ENCODE measurements at regions not wholly inside any gene's neighbourhood (a gene's known extent, or its start where the extent isn't known, plus 50 kb on each side); places are given as distances from the start of the nearest gene placed in this dataset.

GRCh38 chr12:69161829-69162228, 77.5 kb upstream of the CPSF6 start:
- Histone ChIP-seq H3K4me3 (ENCODE audit: low read length in 2 of 2) (no peak overlapping the region), H3K4me1 (ENCODE audit: control insufficient read depth in 1 of 2, insufficient read depth in 2 of 2, low read length in 2 of 2) (no peaks in the 10 kb centered on the region), H3K9me3 (ENCODE audit: control insufficient read depth, low read length) (no peaks in the 10 kb centered on the region), H3K27ac (ENCODE audit: low read depth in 1 of 2, low read length in 2 of 2) (no peak overlapping the region), H3K27me3 (ENCODE audit: control insufficient read depth in 1 of 2, insufficient read depth in 2 of 2, low read length in 1 of 2) (no peaks in the 10 kb centered on the region), H3K36me3 (ENCODE audit: control insufficient read depth in 1 of 2, insufficient read depth in 2 of 2, low read length in 1 of 2) (no peaks in the 10 kb centered on the region)
- ATAC-seq (ENCODE audit: low FRiP score) (no peak), DNase-seq (no peak)
- WGBS, 2 donors: 38 to 45% methylated on average over 2 of the region's 2 CpGs
- intact Hi-C loops (cut with DNase I): no loop called here

GRCh38 chr12:69163681-69164362, 75.5 kb upstream of the CPSF6 start:
- no peaks in the 10 kb centered on the region for H3K27me3 ChIP-seq (ENCODE audit: control insufficient read depth in 1 of 2, insufficient read depth in 2 of 2, low read length in 1 of 2)
- no peaks in the 10 kb centered on the region for H3K9me3 ChIP-seq (ENCODE audit: control insufficient read depth, low read length)
- ATAC-seq (ENCODE audit: low FRiP score) (no peak), DNase-seq (no peak)
- no peak overlapping the region for H3K27ac ChIP-seq (ENCODE audit: low read depth in 1 of 2, low read length in 2 of 2)
- no peaks in the 10 kb centered on the region for H3K4me1 ChIP-seq (ENCODE audit: control insufficient read depth in 1 of 2, insufficient read depth in 2 of 2, low read length in 2 of 2)
- H3K36me3 ChIP-seq (ENCODE audit: control insufficient read depth in 1 of 2, insufficient read depth in 2 of 2, low read length in 1 of 2): no peaks in the 10 kb centered on the region
- H3K4me3 ChIP-seq (ENCODE audit: low read length in 2 of 2): no peak overlapping the region
- intact Hi-C loops (cut with DNase I): no loop called here
- WGBS, 2 donors: 78 to 83% methylated on average over 4 of the region's 4 CpGs

GRCh38 chr12:69167648-69168165, 71.7 kb upstream of the CPSF6 start:
- Histone ChIP-seq H3K36me3 (ENCODE audit: control insufficient read depth in 1 of 2, insufficient read depth in 2 of 2, low read length in 1 of 2) (no peaks in the 10 kb centered on the region), H3K4me1 (ENCODE audit: control insufficient read depth in 1 of 2, insufficient read depth in 2 of 2, low read length in 2 of 2) (no peaks in the 10 kb centered on the region), H3K27me3 (ENCODE audit: control insufficient read depth in 1 of 2, insufficient read depth in 2 of 2, low read length in 1 of 2) (no peaks in the 10 kb centered on the region), H3K9me3 (ENCODE audit: control insufficient read depth, low read length) (no peaks in the 10 kb centered on the region), H3K4me3 (ENCODE audit: low read length in 2 of 2) (no peak overlapping the region), H3K27ac (ENCODE audit: low read depth in 1 of 2, low read length in 2 of 2) (no peak overlapping the region)
- ATAC-seq (ENCODE audit: low FRiP score) (no peak), DNase-seq (no peak)
- intact Hi-C loops (cut with DNase I): no loop called here
- WGBS, 2 donors: 90 to 94% methylated on average over 3 of the region's 3 CpGs

- no peaks in the 10 kb centered on the region for H3K9me3 ChIP-seq (ENCODE audit: control insufficient read depth, low read length)
- H3K27me3 ChIP-seq (ENCODE audit: control insufficient read depth in 1 of 2, insufficient read depth in 2 of 2, low read length in 1 of 2): no peaks in the 10 kb centered on the region
- H3K27ac ChIP-seq (ENCODE audit: low read depth in 1 of 2, low read length in 2 of 2): no peak overlapping the region
- H3K4me1 ChIP-seq (ENCODE audit: control insufficient read depth in 1 of 2, insufficient read depth in 2 of 2, low read length in 2 of 2): no peaks in the 10 kb centered on the region
- DNase-seq: no peak
- no peak for ATAC-seq (ENCODE audit: low FRiP score)
- no peaks in the 10 kb centered on the region for H3K36me3 ChIP-seq (ENCODE audit: control insufficient read depth in 1 of 2, insufficient read depth in 2 of 2, low read length in 1 of 2)
- no peak overlapping the region for H3K4me3 ChIP-seq (ENCODE audit: low read length in 2 of 2)
- intact Hi-C loops (cut with DNase I): no loop called here
- WGBS, 2 donors: 88 to 92% methylated on average over 5 of the region's 5 CpGs
Measured at GRCh38 chr12:69168363-69168762, 71.0 kb upstream of the CPSF6 start.

GRCh38 chr12:69168828-69169227, 70.5 kb upstream of the CPSF6 start:
- intact Hi-C loops (cut with DNase I): no loop called here
- H3K27ac ChIP-seq (ENCODE audit: low read depth in 1 of 2, low read length in 2 of 2): no peak overlapping the region
- no peaks in the 10 kb centered on the region for H3K4me1 ChIP-seq (ENCODE audit: control insufficient read depth in 1 of 2, insufficient read depth in 2 of 2, low read length in 2 of 2)
- no peaks in the 10 kb centered on the region for H3K9me3 ChIP-seq (ENCODE audit: control insufficient read depth, low read length)
- no peaks in the 10 kb centered on the region for H3K36me3 ChIP-seq (ENCODE audit: control insufficient read depth in 1 of 2, insufficient read depth in 2 of 2, low read length in 1 of 2)
- ATAC-seq (ENCODE audit: low FRiP score) (no peak), DNase-seq (no peak)
- WGBS, 2 donors: 86 to 88% methylated on average over 3 of the region's 3 CpGs
- H3K4me3 ChIP-seq (ENCODE audit: low read length in 2 of 2): no peak overlapping the region
- H3K27me3 ChIP-seq (ENCODE audit: control insufficient read depth in 1 of 2, insufficient read depth in 2 of 2, low read length in 1 of 2): no peaks in the 10 kb centered on the region

- no peaks in the 10 kb centered on the region for H3K27me3 ChIP-seq (ENCODE audit: control insufficient read depth in 1 of 2, insufficient read depth in 2 of 2, low read length in 1 of 2)
- ATAC-seq (ENCODE audit: low FRiP score) (no peak), DNase-seq (no peak)
- WGBS, 2 donors: 61 to 63% methylated on average over 4 of the region's 4 CpGs
- no peaks in the 10 kb centered on the region for H3K36me3 ChIP-seq (ENCODE audit: control insufficient read depth in 1 of 2, insufficient read depth in 2 of 2, low read length in 1 of 2)
- no peaks in the 10 kb centered on the region for H3K9me3 ChIP-seq (ENCODE audit: control insufficient read depth, low read length)
- H3K27ac ChIP-seq (ENCODE audit: low read depth in 1 of 2, low read length in 2 of 2): no peak overlapping the region
- intact Hi-C loops (cut with DNase I): no loop called here
- H3K4me1 ChIP-seq (ENCODE audit: control insufficient read depth in 1 of 2, insufficient read depth in 2 of 2, low read length in 2 of 2): no peaks in the 10 kb centered on the region
- H3K4me3 ChIP-seq (ENCODE audit: low read length in 2 of 2): no peak overlapping the region
Measured at GRCh38 chr12:69170293-69170692, 69.1 kb upstream of the CPSF6 start.

GRCh38 chr12:69171881-69172280, 67.5 kb upstream of the CPSF6 start:
- DNase-seq: no peak
- 81 to 82% methylated on average over 6 of the region's 6 CpGs for WGBS, 2 donors
- no peaks in the 10 kb centered on the region for H3K36me3 ChIP-seq (ENCODE audit: control insufficient read depth in 1 of 2, insufficient read depth in 2 of 2, low read length in 1 of 2)
- intact Hi-C loops (cut with DNase I): no loop called here
- no peaks in the 10 kb centered on the region for H3K9me3 ChIP-seq (ENCODE audit: control insufficient read depth, low read length)
- no peak for ATAC-seq (ENCODE audit: low FRiP score)
- no peak overlapping the region for H3K4me3 ChIP-seq (ENCODE audit: low read length in 2 of 2)
- H3K4me1 ChIP-seq (ENCODE audit: control insufficient read depth in 1 of 2, insufficient read depth in 2 of 2, low read length in 2 of 2): no peaks in the 10 kb centered on the region
- no peaks in the 10 kb centered on the region for H3K27me3 ChIP-seq (ENCODE audit: control insufficient read depth in 1 of 2, insufficient read depth in 2 of 2, low read length in 1 of 2)
- no peak overlapping the region for H3K27ac ChIP-seq (ENCODE audit: low read depth in 1 of 2, low read length in 2 of 2)

GRCh38 chr12:69172491-69172890, 66.9 kb upstream of the CPSF6 start:
- DNase-seq: no peak
- intact Hi-C loops (cut with DNase I): no loop called here

GRCh38 chr12:69173368-69173767, 66.0 kb upstream of the CPSF6 start:
- Histone ChIP-seq H3K4me3 (ENCODE audit: low read length in 2 of 2) (no peak overlapping the region), H3K4me1 (ENCODE audit: control insufficient read depth in 1 of 2, insufficient read depth in 2 of 2, low read length in 2 of 2) (no peaks in the 10 kb centered on the region), H3K9me3 (ENCODE audit: control insufficient read depth, low read length) (no peaks in the 10 kb centered on the region), H3K36me3 (ENCODE audit: control insufficient read depth in 1 of 2, insufficient read depth in 2 of 2, low read length in 1 of 2) (no peaks in the 10 kb centered on the region), H3K27ac (ENCODE audit: low read depth in 1 of 2, low read length in 2 of 2) (no peak overlapping the region), H3K27me3 (ENCODE audit: control insufficient read depth in 1 of 2, insufficient read depth in 2 of 2, low read length in 1 of 2) (no peaks in the 10 kb centered on the region)
- DNase-seq (no peak), ATAC-seq (ENCODE audit: low FRiP score) (no peak)
- intact Hi-C loops (cut with DNase I): no loop called here
- WGBS, 2 donors: 32 to 35% methylated on average over 9 of the region's 9 CpGs

More at GRCh38 chr12:69172491-69172890, 66.9 kb upstream of the CPSF6 start:
- Histone ChIP-seq H3K36me3 (ENCODE audit: control insufficient read depth in 1 of 2, insufficient read depth in 2 of 2, low read length in 1 of 2) (no peaks in the 10 kb centered on the region), H3K27me3 (ENCODE audit: control insufficient read depth in 1 of 2, insufficient read depth in 2 of 2, low read length in 1 of 2) (no peaks in the 10 kb centered on the region), H3K4me1 (ENCODE audit: control insufficient read depth in 1 of 2, insufficient read depth in 2 of 2, low read length in 2 of 2) (no peaks in the 10 kb centered on the region), H3K27ac (ENCODE audit: low read depth in 1 of 2, low read length in 2 of 2) (no peak overlapping the region), H3K9me3 (ENCODE audit: control insufficient read depth, low read length) (no peaks in the 10 kb centered on the region), H3K4me3 (ENCODE audit: low read length in 2 of 2) (no peak overlapping the region)
- no peak for ATAC-seq (ENCODE audit: low FRiP score)
- WGBS, 2 donors: 58 to 68% methylated on average over 1 of the region's 1 CpG

Data from aorta (tissue), 5 donors.